Medulla oblongata (tissue), 1 donor: ENCODE measurements at regions not wholly inside any gene's neighbourhood (a gene's known extent, or its start where the extent isn't known, plus 50 kb on each side); places are given as distances from the start of the nearest gene placed in this dataset.
A peak's percentile ranks its signal among the peaks of the same experiment; 100 is the strongest.

ENCODE experiments used
- DNase-seq: peaks from one replicate; pipeline ENCODE4 v3.0.0-alpha.2; 2015; ENCODE audit errors: extremely low spot score

DNA sequence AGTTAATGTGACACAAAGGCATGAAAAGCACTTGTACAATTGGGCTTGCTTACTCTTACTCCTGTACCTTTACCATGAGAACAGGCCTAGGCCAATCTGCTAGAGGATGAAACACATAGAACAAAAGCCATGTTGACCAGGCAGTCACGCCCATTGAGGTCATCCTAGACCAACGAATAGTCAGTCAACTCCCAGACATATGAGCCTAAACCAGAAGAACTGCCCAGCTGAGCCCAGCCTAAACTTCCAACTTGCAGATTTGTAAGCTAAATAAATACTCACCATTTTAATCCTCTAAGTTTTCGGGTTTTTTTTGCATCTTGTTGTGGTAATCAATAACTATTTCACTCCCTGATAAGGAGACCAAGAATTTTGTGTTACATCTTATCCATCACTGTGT, 164.8 kb upstream of the ADRA1B start:
- DNase-seq = no peak

DNA sequence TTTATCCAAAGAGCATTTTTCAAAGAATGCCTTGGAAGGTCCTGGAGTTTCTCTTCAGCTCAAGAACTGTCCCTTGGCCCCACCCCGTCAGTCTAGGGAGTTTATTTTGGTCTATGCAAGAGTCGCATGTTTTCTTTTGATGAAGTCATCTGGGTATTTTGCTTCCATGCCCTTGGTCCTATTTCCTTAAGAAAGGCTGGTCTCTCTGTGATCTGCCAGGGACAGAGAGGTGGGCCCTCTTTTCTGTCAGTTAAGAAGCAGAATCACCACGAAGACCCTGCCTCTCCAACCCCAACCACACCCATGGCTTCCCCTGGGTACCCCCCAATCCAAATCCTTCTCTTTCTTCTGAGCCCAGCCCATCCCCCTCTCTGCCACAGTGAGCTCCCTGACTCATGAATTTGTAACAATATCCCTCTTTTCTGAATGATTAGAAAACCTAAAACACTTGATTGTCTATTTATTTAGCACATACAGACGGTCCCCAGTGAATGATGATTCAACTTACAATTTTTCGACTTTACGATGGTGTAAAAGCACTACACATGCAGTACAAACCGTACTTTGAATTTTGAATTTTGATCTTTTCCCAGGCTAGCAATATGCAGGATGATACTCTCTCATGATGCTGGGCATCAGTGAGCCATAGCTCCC, 163.5 kb upstream of the ADRA1B start:
- no peak for DNase-seq

DNA sequence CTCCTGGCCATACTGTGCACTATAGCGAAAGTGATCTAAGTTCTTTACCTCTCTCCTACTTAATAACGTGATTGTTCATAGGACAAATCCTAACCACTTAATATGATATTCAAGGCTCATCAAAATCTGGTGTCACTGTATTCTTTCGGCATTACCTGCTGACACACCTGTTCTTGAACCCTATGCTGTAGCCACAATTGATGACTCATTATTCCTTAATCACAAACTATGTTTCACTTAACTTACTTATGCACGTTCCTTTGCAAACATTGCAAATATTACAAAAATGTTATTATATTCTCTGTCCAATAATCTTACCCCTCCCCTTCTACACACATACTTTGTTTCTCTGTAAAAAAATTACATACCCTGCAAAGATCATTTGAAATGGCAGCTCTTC, 158.1 kb upstream of the ADRA1B start:
- DNase-seq = no peak

DNA sequence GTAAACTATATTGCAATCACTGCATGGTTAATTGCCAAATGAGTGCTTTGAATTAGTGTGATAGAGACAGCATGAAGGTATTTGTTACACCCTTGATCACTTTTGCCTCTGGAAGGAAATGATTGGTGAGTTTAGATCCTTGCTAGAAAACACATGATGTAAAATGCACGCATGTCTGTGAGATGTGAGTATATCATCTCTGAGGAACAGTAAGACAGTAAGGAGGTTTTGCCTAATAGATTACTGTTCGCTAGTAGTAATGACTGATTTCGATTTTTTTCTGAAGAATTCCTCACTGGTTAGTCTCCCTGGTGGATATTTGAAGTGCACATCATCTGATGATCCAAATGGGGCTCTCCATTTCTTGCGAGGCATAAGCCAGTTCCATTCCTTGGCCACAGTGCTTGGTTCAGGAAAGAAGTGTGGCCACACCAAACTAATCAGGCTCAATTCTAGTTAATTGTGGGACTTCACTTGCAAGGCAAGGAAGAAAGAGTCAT, 156.4 kb upstream of the ADRA1B start:
- DNase-seq = no peak

DNA sequence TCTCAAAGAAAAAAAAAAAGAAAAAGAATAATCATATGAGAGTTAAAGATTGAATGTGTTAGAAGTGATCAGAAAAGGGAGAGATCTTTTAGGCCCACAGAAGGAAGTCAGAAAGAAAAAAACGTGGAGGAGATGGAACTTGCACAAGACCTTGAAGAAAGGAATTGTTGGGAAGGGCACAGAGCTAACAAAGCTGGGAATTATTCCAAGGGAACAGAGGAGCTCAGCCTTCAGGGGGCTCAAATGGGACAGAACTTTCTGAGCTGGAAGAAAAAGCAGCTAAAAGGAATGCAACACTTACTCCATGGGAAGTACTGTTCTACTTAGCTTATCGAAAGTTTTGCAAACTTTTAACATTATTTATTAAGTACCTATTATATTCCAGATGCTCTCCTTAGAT, 153.4 kb upstream of the ADRA1B start:
- no peak for DNase-seq

DNA sequence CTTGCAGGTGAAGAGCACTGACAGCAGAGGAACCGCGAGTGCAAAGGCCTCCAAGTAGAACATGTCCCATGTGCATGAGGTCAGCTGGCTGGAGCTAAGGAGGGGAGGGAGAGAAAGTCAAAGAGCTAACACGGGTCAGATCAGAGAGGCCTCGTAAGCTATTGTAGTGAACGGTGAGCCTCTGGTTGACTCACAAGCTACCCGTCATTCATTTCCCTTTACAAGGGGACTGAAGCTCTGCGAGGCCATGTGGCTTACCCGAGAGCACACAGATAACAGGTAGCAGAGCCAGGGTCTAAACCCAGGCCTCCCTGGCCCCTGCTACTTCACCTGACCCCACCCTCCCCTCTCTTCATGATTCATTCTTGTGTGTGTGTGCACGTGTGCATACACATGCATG, 152.7 kb upstream of the ADRA1B start:
- DNase-seq = no peak

DNA sequence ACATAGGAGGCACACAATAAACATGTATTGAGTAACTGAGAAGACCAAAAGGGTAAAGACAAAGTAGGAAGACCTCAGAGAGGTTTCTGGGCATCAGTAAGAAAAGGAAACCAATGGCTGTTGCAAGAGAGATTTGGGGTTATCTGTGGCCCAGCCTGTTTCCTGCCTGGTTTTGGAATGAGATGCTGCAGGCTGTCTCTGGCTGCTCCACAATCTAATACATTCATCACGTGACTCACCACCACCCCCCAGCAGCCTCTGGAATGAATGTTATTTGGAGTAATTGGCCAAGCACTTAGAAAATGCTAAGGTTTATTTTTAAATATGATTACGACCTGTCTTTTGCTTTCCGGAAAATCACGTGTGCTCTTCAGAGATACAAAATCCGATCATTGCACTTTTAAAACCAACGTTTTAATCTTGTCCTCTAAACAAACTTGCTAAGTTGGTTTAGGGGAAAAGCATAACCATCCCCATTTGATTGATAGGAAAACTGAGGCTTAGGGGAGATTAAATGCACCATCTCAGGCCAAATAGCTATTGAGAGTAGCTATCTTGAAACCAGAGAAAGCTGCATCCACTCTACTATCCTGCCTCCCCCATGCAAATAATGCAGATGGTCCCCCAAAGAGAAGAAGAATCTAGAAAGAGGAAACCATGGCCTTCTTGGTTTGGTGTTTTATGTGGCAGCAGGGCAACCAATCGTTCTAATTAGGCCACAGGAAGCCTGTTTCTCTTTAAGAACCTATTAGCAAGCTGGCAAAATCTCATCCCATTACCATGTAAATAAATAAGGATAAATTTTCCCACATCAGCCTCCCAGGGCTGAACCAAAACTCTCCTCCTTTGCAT, 151.8 kb upstream of the ADRA1B start:
- no peak for DNase-seq

DNA sequence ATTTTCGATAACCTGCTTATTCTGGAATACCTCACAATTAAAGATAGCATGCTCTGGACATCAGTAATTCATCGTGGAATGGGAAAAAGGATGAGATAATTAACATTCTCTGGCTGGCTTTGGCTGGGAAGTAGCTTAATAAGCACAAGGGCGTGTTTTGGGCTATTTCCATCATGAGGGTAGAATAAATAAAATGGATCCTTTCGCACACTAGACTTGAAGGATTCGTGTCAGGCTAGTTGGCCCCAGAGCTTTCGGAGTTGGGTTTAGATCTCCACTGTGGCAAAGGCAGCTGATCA, 151.2 kb upstream of the ADRA1B start:
- no peak for DNase-seq

DNA sequence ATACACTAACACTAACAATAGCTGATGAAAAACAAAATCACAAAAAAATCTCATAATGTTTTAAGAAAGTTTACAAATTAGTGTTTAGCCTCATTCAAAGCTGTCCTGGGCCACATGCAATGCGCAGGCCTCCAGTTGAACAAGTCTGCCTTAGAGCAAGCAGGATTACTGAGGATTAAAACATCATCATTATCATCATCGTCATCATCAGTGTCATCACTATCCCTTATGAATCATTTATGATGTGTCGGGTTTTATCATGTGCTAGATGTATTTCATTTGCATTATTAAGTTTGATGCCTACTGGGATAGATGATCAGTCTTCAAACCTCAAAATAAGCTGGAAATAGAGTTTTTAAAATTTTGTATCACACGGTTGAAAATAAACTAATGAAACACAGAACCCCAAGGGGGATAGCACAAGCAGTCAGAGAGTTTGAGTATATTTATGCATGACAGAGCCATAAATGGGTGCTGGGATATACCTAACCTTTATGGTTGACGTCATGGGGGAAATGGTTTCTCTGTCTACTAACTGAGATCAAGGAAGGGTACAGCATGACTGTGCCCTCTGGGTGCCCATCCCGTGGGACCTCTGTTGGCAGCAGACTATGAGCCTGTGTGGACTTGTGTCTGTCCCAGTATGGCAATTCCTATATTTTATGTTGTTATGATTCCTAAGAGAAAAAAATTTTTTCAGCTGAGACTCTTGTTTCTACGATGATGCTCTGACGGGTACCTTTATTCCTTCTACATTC, 150.3 kb upstream of the ADRA1B start:
- no peak for DNase-seq

DNA sequence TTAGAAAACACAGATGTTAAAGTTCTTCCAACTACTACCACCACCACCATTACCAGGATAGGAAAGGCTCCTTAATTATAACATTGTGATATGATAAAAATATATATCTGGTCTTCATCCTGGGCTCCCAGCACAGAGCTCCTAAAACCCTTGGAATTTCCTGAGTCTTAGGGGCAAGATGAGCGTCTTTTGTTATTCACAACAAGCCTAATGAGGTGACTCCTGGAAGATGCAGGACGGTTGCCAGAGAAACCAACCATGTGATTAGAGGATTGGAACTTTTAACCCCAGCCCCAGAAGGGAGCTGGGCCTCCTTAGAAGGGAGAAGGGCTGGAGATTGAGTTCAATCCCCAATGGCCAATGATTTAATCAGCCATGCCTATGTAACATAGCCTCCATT, 148.0 kb upstream of the ADRA1B start:
- no peak for DNase-seq

DNA sequence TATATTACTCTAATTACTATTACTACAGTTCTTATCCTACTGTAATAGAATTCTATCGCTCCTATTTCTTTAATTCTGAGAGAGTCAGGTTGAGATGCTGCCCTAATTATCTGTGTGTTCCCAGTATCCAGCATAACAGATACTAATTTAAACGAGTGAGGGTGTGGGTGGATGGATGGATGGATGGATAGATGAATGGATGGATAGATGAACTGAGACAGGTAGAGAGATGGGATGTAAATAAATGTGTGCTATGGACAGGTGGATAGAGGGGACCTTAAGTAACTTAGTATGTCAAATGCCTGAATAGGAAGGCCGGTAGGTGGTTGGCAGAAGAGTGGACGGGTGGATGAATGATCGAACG, 143.6 kb upstream of the ADRA1B start:
- no peak for DNase-seq

DNA sequence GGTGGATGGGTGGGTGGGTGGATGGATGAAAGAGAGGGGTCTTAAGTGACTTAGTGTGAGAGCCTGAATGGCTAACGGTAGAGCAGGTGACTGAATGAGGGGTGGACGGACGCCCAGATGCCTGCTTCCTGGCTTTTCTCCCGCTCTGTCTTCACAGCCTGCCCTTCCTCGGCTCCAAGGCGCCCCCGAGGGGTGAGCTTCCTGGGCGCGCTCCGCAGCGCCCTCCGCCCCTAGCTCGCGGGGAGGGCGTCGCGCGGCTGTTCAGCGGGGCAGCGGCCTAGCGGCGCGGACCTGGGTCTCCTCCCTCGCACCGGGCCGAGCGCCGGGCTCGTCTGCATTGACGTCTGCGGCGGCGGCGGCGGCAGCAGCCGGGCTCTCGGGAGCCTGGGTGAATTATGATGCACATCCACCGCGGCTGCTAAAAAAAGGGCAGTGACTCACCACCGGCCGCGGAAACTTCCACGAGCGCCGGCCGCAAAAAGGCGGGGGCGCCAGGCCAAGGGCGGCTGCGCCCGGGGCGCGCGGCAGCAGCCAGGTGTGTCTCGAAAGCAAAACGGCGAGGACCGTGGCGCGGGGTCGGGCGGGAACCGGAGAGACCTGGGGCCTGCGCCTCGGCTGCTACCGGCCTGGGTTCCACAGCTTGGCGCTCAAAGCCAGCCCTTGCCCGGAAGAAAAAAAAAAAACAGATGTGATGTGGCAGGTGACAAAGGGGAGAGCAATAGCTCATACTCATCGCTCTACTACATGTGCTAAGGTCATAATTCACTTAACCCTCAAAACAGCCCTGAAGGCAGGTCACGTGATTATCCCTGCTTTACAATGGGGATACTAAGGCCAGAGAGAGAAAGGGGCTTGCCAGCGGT, 143.0 kb upstream of the ADRA1B start:
- DNase-seq = peak; percentile 44

DNA sequence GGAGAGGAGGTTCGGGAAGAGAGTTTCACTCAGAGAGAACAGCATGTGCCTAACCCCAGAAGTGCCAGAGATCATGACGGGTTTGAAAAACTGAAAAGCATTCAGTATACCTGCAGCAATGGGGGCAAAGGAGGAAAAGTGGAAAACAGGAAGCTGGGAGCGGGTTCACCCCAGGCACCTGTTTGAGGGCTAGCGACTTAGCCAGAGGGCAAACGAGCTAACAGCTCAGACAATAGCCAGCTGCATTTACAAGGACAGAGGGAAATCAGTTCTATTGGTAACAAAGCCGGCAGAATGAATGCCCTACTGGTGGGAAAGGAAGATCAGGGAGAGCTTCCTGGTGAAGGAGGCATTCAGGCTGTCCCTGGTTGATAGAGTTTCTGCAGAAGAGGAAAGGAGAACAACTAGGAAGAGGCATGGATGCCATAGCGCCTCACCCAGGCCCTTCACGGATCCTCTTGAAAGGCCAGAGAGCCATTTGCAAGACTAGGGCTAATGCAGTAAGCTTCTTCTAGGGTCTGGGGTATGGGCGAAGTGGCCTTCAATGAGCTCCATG, 141.7 kb upstream of the ADRA1B start:
- no peak for DNase-seq

DNA sequence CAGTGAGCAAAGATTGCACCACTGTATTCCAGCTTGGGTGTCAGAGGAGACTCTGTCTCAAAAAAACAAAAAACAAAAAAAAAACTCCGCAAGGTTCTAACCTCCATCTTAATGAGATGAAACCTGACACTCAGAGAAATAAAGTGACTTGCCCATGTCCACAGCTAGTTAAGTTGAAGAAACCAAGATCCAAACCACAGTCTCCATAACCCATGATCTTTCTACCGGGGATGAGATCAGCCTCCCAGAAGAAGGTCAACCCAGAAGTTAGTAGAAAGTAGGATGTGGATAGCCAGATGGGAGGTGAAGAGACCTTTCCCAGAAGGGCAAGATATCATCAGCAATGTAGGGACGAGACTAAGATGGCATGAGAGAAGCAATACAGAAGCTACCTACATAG, 140.4 kb upstream of the ADRA1B start:
- no peak for DNase-seq

DNA sequence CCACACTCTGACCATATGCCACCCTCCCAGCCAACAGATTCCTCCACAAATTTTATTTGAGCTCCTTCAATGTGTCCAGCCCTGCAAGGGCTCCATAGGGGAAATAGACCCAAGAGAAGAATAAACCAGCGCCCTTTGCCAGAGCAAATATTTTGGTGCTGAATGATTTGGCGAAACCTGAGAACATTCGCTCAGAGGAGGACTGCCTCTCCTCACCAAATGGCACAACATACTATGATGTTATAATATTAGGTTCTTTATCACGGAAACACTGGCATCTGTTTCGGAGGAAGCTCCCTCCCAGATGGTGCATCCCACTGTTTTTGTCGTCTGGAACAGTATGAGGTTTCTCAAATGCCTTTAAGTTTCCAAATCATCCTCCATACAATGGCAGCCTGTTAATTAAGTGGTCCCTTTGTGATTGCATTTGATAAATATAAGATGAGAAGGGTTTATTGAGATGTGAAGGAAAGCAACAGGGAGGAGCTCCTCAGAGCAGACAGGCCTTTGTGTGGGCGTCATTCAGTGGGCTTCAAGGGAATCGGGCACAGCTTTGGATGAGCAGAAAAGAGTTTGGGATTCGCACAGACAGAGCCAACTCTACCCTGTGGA, 139.1 kb upstream of the ADRA1B start:
- DNase-seq = no peak

DNA sequence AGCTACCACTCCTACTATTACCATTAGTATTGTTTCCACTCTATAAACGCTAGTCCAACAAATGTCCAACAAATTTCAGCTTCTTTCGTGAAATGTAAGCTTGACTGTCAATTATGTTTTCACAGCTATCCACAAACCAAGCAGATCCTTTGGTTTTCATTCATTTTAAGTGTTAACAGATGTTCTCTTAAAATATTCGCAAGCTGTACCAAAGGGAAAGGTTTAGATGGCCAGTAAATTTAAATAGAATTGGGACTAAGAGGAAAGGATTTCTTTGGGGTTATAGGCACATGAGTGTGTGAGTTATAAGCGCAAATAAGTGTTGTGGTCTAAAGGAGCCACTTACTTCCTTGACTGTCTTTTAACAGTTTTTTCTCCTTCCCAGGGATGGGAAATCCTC, 136.8 kb upstream of the ADRA1B start:
- no peak for DNase-seq

DNA sequence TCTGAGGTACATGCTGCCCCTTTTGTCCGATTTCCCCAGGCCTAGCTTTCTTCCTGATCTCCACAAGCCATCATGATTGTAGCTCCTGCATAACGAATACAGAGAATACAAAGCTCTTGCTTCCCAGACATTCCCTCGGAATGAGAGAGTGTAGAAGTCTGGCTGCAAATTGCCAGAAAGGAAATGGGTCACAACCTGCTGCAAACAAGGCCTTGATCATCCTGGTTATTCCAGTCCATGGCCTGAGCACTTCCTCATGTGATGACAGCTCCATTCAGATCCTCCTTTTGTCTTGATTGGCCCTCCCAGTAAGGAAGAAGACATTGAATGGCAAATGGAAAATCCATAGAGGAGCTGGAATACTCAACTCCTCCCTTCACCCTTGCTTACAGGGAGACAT, 136.0 kb upstream of the ADRA1B start:
- no peak for DNase-seq

DNA sequence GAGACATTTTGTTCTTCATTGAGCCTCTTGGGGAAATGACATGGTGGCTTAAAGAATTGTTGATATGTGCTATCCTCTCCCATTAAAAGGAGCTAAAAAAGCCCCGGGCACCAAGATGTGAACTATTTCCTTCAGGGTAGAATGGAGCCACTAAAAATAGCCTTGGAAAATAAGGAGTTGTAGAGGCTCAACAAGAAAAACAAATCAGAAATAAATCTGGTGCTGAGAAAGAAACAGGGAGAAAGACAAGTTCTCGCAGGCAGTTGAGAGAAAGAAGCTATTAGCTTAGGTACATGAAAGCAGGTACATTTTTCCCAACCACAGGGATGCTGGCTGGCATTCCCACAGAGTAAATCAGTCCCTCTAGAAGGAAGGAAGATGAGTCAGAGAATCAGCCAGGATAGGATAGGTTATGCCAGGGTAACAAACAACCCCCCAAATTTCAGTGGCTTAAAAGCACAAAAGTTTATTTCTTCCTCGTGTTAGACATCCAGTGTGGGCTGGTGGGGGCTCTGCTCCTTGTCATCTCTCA, 134.6 kb upstream of the ADRA1B start:
- DNase-seq = no peak

DNA sequence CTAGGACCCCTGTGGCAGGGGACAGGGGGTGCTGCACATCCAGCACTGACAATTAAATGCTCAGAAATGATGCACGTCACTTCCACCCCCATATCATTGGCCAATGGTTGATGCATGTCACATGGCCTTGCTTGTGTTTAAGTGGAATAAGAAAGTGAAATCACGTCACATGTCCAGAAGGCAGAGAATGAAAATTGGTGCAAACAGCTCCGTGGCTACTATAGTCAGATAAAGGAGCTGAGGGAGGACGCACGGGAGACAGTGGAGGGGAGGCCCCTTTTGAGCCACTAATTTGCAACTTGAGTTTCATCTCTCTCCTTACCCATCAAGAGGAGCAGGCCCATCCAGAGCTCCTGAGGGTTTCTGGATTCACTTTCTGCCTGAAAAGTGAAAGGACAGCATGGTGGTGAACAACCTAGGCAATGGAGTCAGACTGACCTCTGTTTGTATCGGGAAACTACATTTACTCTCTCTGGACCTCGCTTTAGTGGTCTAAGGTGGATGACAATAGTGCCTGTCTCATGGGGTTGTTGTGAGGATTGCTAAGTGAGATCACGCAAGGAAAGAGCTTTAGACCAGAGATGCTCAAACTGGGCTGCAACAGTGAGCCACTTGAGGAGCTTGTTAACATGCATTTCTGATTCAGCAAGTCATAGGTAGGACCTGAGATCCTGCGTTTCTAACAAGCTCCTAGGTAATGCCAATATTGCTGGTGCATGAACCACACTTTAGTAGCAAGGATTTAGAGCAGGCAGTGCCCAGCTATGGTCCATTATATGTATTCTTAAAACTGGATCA, 133.9 kb upstream of the ADRA1B start:
- no peak for DNase-seq

DNA sequence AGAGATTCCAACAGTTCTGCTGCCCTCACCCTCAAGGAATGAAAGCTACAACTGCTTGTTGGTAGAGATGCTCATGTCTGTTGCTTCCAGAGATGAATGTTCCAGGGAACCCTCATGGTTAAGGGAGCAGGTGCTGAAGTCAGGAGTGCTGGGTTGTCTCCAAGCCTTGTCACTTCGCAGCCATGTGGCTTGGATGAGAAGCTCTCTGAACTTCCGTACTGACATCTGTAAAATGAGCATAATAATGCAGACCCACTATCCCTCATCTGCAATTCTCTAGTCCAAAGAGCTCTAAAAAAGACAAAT, 133.3 kb upstream of the ADRA1B start:
- DNase-seq = no peak
